ENCODE measurements at regions not wholly inside any gene's neighbourhood (a gene's known extent, or its start where the extent isn't known, plus 50 kb on each side); places are given as distances from the start of the nearest gene placed in this dataset.

- H3K27ac ChIP-seq (ENCODE audit: control insufficient read depth, insufficient read depth, low read length), result no peak overlapping the region
- DNase-seq (ENCODE audit: low read depth, low spot score), result no peak
- H2AFZ ChIP-seq (ENCODE audit: control insufficient read depth, low read length), result no peak overlapping the region
- no peaks in the 10 kb centered on the region for H4K20me1 ChIP-seq (ENCODE audit: control insufficient read depth, extremely low read depth, insufficient read depth, low read length)
- no peaks in the 10 kb centered on the region for H3K9me1 ChIP-seq (ENCODE audit: control insufficient read depth, extremely low read depth, insufficient read depth, low read length)
- H3K9ac ChIP-seq (ENCODE audit: control insufficient read depth, extremely low read depth, insufficient read depth, low read length), result no peak overlapping the region
- FAIRE-seq, result no peak
- no peak overlapping the region for H3K4me3 ChIP-seq (ENCODE audit: control insufficient read depth in 2 of 3, extremely low read depth in 1 of 3, insufficient read depth in 2 of 3, low read depth in 1 of 3, low read length in 3 of 3)
- no peaks in the 10 kb centered on the region for H3K27me3 ChIP-seq (ENCODE audit: control insufficient read depth, extremely low read depth, insufficient read depth, low read length)
- H3K4me1 ChIP-seq (ENCODE audit: control insufficient read depth, extremely low read depth, insufficient read depth, low read length), result no peaks in the 10 kb centered on the region
- H3K9me3 ChIP-seq (ENCODE audit: control insufficient read depth, low read depth, low read length), result peaks cover 7% of the 10 kb centered on the region
- H3K4me2 ChIP-seq (ENCODE audit: control insufficient read depth, extremely low read depth, insufficient read depth, low read depth, low read length), result no peak overlapping the region
- H3K79me2 ChIP-seq (ENCODE audit: control insufficient read depth, insufficient read depth, low read length), result no peaks in the 10 kb centered on the region
- no peaks in the 10 kb centered on the region for H3K36me3 ChIP-seq (ENCODE audit: control insufficient read depth in 2 of 2, extremely low read depth in 1 of 2, insufficient read depth in 2 of 2, low read length in 2 of 2)
- dilution Hi-C loops (cut with MboI; ENCODE audit: extremely low pct_ligation_motif_present, low sequenced_read_pairs), result no loop called here
- no peak for TF ChIP-seq EZH2 (IDR thresholded peaks at IDR 0.05; ENCODE audit: low read length)
- no peak for TF ChIP-seq CTCF (optimal IDR thresholded peaks at IDR 0.05 in 1 of 3, IDR thresholded peaks at IDR 0.05 in 1 of 3, conservative IDR thresholded peaks at IDR 0.05 in 1 of 3; ENCODE audit: extremely low read depth in 1 of 3, insufficient read depth in 2 of 3, low read length in 3 of 3)
Measured at GRCh38 chr16:5385811-5386210, 288.2 kb upstream of the EEF2KMT start.

GRCh38 chr16:5385115-5385514 is 287.5 kb upstream of the EEF2KMT start:
- Histone ChIP-seq H3K79me2 (ENCODE audit: control insufficient read depth, insufficient read depth, low read length) (no peaks in the 10 kb centered on the region), H3K27me3 (ENCODE audit: control insufficient read depth, extremely low read depth, insufficient read depth, low read length) (no peaks in the 10 kb centered on the region), H3K9me1 (ENCODE audit: control insufficient read depth, extremely low read depth, insufficient read depth, low read length) (no peaks in the 10 kb centered on the region), H3K36me3 (ENCODE audit: control insufficient read depth in 2 of 2, extremely low read depth in 1 of 2, insufficient read depth in 2 of 2, low read length in 2 of 2) (no peaks in the 10 kb centered on the region), H3K4me3 (ENCODE audit: control insufficient read depth in 2 of 3, extremely low read depth in 1 of 3, insufficient read depth in 2 of 3, low read depth in 1 of 3, low read length in 3 of 3) (no peak overlapping the region), H3K4me2 (ENCODE audit: control insufficient read depth, extremely low read depth, insufficient read depth, low read depth, low read length) (no peak overlapping the region), H3K9ac (ENCODE audit: control insufficient read depth, extremely low read depth, insufficient read depth, low read length) (no peak overlapping the region), H3K9me3 (ENCODE audit: control insufficient read depth, low read depth, low read length) (peaks cover 7% of the 10 kb centered on the region), H3K27ac (ENCODE audit: control insufficient read depth, insufficient read depth, low read length) (no peak overlapping the region), H2AFZ (ENCODE audit: control insufficient read depth, low read length) (no peak overlapping the region), H3K4me1 (ENCODE audit: control insufficient read depth, extremely low read depth, insufficient read depth, low read length) (no peaks in the 10 kb centered on the region), H4K20me1 (ENCODE audit: control insufficient read depth, extremely low read depth, insufficient read depth, low read length) (no peaks in the 10 kb centered on the region)
- FAIRE-seq, result no peak
- dilution Hi-C loops (cut with MboI; ENCODE audit: extremely low pct_ligation_motif_present, low sequenced_read_pairs), result no loop called here
- no peak for DNase-seq (ENCODE audit: low read depth, low spot score)
- TF ChIP-seq EZH2 (IDR thresholded peaks at IDR 0.05; ENCODE audit: low read length), result no peak
- no peak for TF ChIP-seq CTCF (optimal IDR thresholded peaks at IDR 0.05 in 1 of 3, IDR thresholded peaks at IDR 0.05 in 1 of 3, conservative IDR thresholded peaks at IDR 0.05 in 1 of 3; ENCODE audit: extremely low read depth in 1 of 3, insufficient read depth in 2 of 3, low read length in 3 of 3)

All from keratinocyte (primary cell).